ENCODE measurements at regions not wholly inside any gene's neighbourhood (a gene's known extent, or its start where the extent isn't known, plus 50 kb on each side); places are given as distances from the start of the nearest gene placed in this dataset.

GRCh38 chr2:236820763-236821344, 251.2 kb downstream of the ACKR3 start:
- TF ChIP-seq POLR2A (IDR thresholded peaks at IDR 0.05; ENCODE audit: low read length), result no peak
- TF ChIP-seq GATA1 (IDR thresholded peaks at IDR 0.05; ENCODE audit: low read depth, low read length), result no peak

Measured in erythroblast (primary cell).